ENCODE measurements at regions not wholly inside any gene's neighbourhood (a gene's known extent, or its start where the extent isn't known, plus 50 kb on each side); places are given as distances from the start of the nearest gene placed in this dataset.

DNA sequence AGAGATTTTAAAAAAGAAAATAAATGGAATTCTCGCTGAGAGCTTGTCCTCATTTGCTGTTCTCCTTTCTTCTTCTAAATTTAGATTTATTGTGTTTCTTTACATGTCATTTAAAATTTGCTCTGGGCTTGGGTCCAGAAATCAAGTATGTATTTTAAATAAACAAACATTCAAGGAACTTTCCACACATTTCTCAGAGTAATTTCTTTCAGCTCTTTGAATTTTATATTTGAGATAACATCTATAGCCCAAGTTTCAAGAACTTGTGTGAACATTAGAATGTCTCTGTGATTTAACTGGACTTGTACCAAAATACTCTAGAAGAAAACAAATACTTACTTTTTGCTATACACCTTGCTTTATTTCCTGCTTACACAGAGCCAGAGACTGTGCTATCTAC, 192.3 kb downstream of the TMEM200A start:
- TF ChIP-seq ZBTB7A (IDR thresholded peaks at IDR 0.05; ENCODE audit: low read depth) (no peak), CEBPB (IDR thresholded peaks at IDR 0.05) (no peak), USF1 (IDR thresholded peaks at IDR 0.05) (no peak), FOXM1 (IDR thresholded peaks at IDR 0.05; ENCODE audit: borderline replicate concordance, low read depth) (no peak), REST (IDR thresholded peaks at IDR 0.05; ENCODE audit: low read depth) (no peak), NFIC (IDR thresholded peaks at IDR 0.05) (no peak), TCF12 (IDR thresholded peaks at IDR 0.05; ENCODE audit: low read depth) (no peak), EGR1 (IDR thresholded peaks at IDR 0.05) (no peak), RAD21 (IDR thresholded peaks at IDR 0.05; ENCODE audit: low read depth) (no peak), YY1 (IDR thresholded peaks at IDR 0.05; ENCODE audit: low read depth) (no peak), TEAD4 (IDR thresholded peaks at IDR 0.05) (no peak), EP300 (IDR thresholded peaks at IDR 0.05; ENCODE audit: borderline replicate concordance) (no peak)
- TF ChIP-seq, protein P1, sequence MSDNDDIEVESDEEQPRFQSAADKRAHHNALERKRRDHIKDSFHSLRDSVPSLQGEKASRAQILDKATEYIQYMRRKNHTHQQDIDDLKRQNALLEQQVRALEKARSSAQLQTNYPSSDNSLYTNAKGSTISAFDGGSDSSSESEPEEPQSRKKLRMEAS (IDR thresholded peaks at IDR 0.05) = no peak

GRCh38 chr6:130559166-130559565, 193.3 kb downstream of the TMEM200A start:
- no peak for TF ChIP-seq ZBTB7A (IDR thresholded peaks at IDR 0.05; ENCODE audit: low read depth)
- TF ChIP-seq TAF1 (IDR thresholded peaks at IDR 0.05; ENCODE audit: low read depth) = no peak
- no peak for TF ChIP-seq TCF12 (IDR thresholded peaks at IDR 0.05; ENCODE audit: low read depth)
- no peak for TF ChIP-seq REST (IDR thresholded peaks at IDR 0.05; ENCODE audit: low read depth)
- TF ChIP-seq YY1 (IDR thresholded peaks at IDR 0.05; ENCODE audit: low read depth) = no peak
- TF ChIP-seq, protein P1 (IDR thresholded peaks at IDR 0.05) = no peak
- no peak for TF ChIP-seq CREB1 (IDR thresholded peaks at IDR 0.05; ENCODE audit: low read depth)

- TF ChIP-seq CREB1 (IDR thresholded peaks at IDR 0.05; ENCODE audit: low read depth) = no peak
- no peak for TF ChIP-seq FOXM1 (IDR thresholded peaks at IDR 0.05; ENCODE audit: borderline replicate concordance, low read depth)
- TF ChIP-seq ZBTB7A (IDR thresholded peaks at IDR 0.05; ENCODE audit: low read depth) = no peak
- no peak for TF ChIP-seq EP300 (IDR thresholded peaks at IDR 0.05; ENCODE audit: borderline replicate concordance)
- TF ChIP-seq, protein P1 (IDR thresholded peaks at IDR 0.05) = no peak
- no peak for TF ChIP-seq EGR1 (IDR thresholded peaks at IDR 0.05)
- TF ChIP-seq TAF1 (IDR thresholded peaks at IDR 0.05; ENCODE audit: low read depth) = no peak
- TF ChIP-seq TCF12 (IDR thresholded peaks at IDR 0.05; ENCODE audit: low read depth) = no peak
- no peak for TF ChIP-seq TEAD4 (IDR thresholded peaks at IDR 0.05)
- TF ChIP-seq NFIC (IDR thresholded peaks at IDR 0.05) = no peak
- no peak for TF ChIP-seq RAD21 (IDR thresholded peaks at IDR 0.05; ENCODE audit: low read depth)
- TF ChIP-seq YY1 (IDR thresholded peaks at IDR 0.05; ENCODE audit: low read depth) = no peak
- no peak for TF ChIP-seq CEBPB (IDR thresholded peaks at IDR 0.05)
- no peak for TF ChIP-seq REST (IDR thresholded peaks at IDR 0.05; ENCODE audit: low read depth)
- no peak for TF ChIP-seq USF1 (IDR thresholded peaks at IDR 0.05)
Observed at GRCh38 chr6:130560231-130560630, 194.4 kb downstream of the TMEM200A start.

DNA sequence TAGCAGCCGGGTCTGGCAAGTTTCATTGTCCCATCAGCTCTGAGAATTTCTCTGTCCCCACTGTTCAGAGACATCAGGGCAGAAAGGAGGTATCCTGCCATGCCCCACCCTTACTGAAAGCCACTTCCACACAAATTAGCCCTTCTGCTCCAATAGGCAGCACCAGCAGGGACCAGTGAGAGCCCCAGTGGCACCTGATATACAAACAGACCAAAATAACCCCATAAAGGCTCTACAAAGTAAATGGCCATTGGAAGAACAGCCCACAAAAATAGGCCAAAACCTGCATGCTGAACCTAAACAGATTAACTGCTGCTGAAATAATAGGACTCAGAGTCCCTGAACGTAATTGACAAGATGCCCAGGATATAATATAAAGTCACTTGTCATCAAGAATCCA, 199.9 kb downstream of the TMEM200A start:
- TF ChIP-seq EP300 (IDR thresholded peaks at IDR 0.05; ENCODE audit: borderline replicate concordance) (no peak), ZBTB7A (IDR thresholded peaks at IDR 0.05; ENCODE audit: low read depth) (no peak), TAF1 (IDR thresholded peaks at IDR 0.05; ENCODE audit: low read depth) (no peak), FOXM1 (IDR thresholded peaks at IDR 0.05; ENCODE audit: borderline replicate concordance, low read depth) (no peak), CREB1 (IDR thresholded peaks at IDR 0.05; ENCODE audit: low read depth) (no peak), YY1 (IDR thresholded peaks at IDR 0.05; ENCODE audit: low read depth) (no peak), RAD21 (IDR thresholded peaks at IDR 0.05; ENCODE audit: low read depth) (no peak), CEBPB (IDR thresholded peaks at IDR 0.05) (no peak), USF1 (IDR thresholded peaks at IDR 0.05) (no peak), NFIC (IDR thresholded peaks at IDR 0.05) (no peak)
